ENCODE measurements at regions not wholly inside any gene's neighbourhood (a gene's known extent, or its start where the extent isn't known, plus 50 kb on each side); places are given as distances from the start of the nearest gene placed in this dataset.

- no peak overlapping the region for H3K27ac ChIP-seq (ENCODE audit: low read depth in 1 of 2, low read length in 2 of 2)
- no peak overlapping the region for H3K4me2 ChIP-seq (replicated peaks; ENCODE audit: extremely low read depth, low read length, poor library complexity, severe bottlenecking)
- Mint-ChIP-seq H3K9me3 (no peaks in the 10 kb centered on the region), H3K4me1 (no peaks in the 10 kb centered on the region), H3K4me3 (no peak overlapping the region), H3K27ac (no peak overlapping the region), H3K27me3 (ENCODE audit: low read depth in 3 of 3) (no peaks in the 10 kb centered on the region), H3K36me3 (no peaks in the 10 kb centered on the region)
- H2AFZ ChIP-seq (ENCODE audit: insufficient read depth, low read depth, low read length, poor library complexity, severe bottlenecking) = no peak overlapping the region
- H3K9me3 ChIP-seq (replicated peaks in 1 of 2; ENCODE audit: control insufficient read depth in 1 of 2, insufficient read depth in 1 of 2, low read length in 2 of 2) = no peaks in the 10 kb centered on the region
- WGBS (ENCODE audit: insufficient coverage) = no CpG with 5 or more reads among the region's 2 CpGs
- no peak for DNase-seq
- no peak for TF ChIP-seq CTCF (IDR thresholded peaks at IDR 0.05)
- no peak overlapping the region for H3K4me3 ChIP-seq (replicated peaks in 1 of 3; ENCODE audit: low read depth in 2 of 3, low read length in 3 of 3)
- H3K36me3 ChIP-seq (replicated peaks in 1 of 2; ENCODE audit: control insufficient read depth in 1 of 2, insufficient read depth in 2 of 2, low read length in 2 of 2) = no peaks in the 10 kb centered on the region
- H4K20me1 ChIP-seq (ENCODE audit: insufficient read depth, low read length) = no peaks in the 10 kb centered on the region
- intact Hi-C loops (cut with micrococcal nuclease) = no loop called here
- no peaks in the 10 kb centered on the region for H3K27me3 ChIP-seq (ENCODE audit: control insufficient read depth in 2 of 2, insufficient read depth in 2 of 2, low read length in 2 of 2)
- H3K79me2 ChIP-seq (ENCODE audit: insufficient read depth, low read length) = no peaks in the 10 kb centered on the region
- no peak overlapping the region for H3K9ac ChIP-seq (ENCODE audit: insufficient read depth, low read length, poor library complexity, severe bottlenecking)
- no peaks in the 10 kb centered on the region for H3K4me1 ChIP-seq (ENCODE audit: control insufficient read depth in 1 of 2, insufficient read depth in 2 of 2, low read length in 2 of 2)
These were observed 1311.7 kb upstream of the SLC39A10 start for GRCh38 chr2:194345347-194345746.

- no peaks in the 10 kb centered on the region for H3K4me1 ChIP-seq (ENCODE audit: control insufficient read depth in 1 of 2, insufficient read depth in 2 of 2, low read length in 2 of 2)
- no peaks in the 10 kb centered on the region for H3K79me2 ChIP-seq (ENCODE audit: insufficient read depth, low read length)
- H2AFZ ChIP-seq (ENCODE audit: insufficient read depth, low read depth, low read length, poor library complexity, severe bottlenecking) = no peak overlapping the region
- no peaks in the 10 kb centered on the region for H3K9me3 ChIP-seq (replicated peaks in 1 of 2; ENCODE audit: control insufficient read depth in 1 of 2, insufficient read depth in 1 of 2, low read length in 2 of 2)
- no peak overlapping the region for H3K4me3 Mint-ChIP-seq
- no peak overlapping the region for H3K4me2 ChIP-seq (replicated peaks; ENCODE audit: extremely low read depth, low read length, poor library complexity, severe bottlenecking)
- H3K4me1 Mint-ChIP-seq = no peaks in the 10 kb centered on the region
- H4K20me1 ChIP-seq (ENCODE audit: insufficient read depth, low read length) = no peaks in the 10 kb centered on the region
- DNase-seq = no peak
- H3K27me3 ChIP-seq (ENCODE audit: control insufficient read depth in 2 of 2, insufficient read depth in 2 of 2, low read length in 2 of 2) = no peaks in the 10 kb centered on the region
- H3K36me3 ChIP-seq (replicated peaks in 1 of 2; ENCODE audit: control insufficient read depth in 1 of 2, insufficient read depth in 2 of 2, low read length in 2 of 2) = no peaks in the 10 kb centered on the region
- peaks cover 0 to 3% (median 2%) of the 10 kb centered on the region in 7 donors for H3K9me3 Mint-ChIP-seq
- TF ChIP-seq CTCF (IDR thresholded peaks at IDR 0.05) = no peak
- no peaks in the 10 kb centered on the region for H3K27me3 Mint-ChIP-seq (ENCODE audit: low read depth in 3 of 3)
- H3K36me3 Mint-ChIP-seq = no peaks in the 10 kb centered on the region
- no peak overlapping the region for H3K4me3 ChIP-seq (replicated peaks in 1 of 3; ENCODE audit: low read depth in 2 of 3, low read length in 3 of 3)
- intact Hi-C loops (cut with micrococcal nuclease) = no loop called here
- WGBS (ENCODE audit: insufficient coverage) = no CpG with 5 or more reads among the region's 3 CpGs
- no peak overlapping the region for H3K9ac ChIP-seq (ENCODE audit: insufficient read depth, low read length, poor library complexity, severe bottlenecking)
- no peak overlapping the region for H3K27ac Mint-ChIP-seq
- H3K27ac ChIP-seq (ENCODE audit: low read depth in 1 of 2, low read length in 2 of 2) = no peak overlapping the region
These were observed 1313.9 kb upstream of the SLC39A10 start for GRCh38 chr2:194343167-194343566.

Data from CD14-positive monocyte (primary cell).